H1 (cell line): ENCODE measurements at regions not wholly inside any gene's neighbourhood (a gene's known extent, or its start where the extent isn't known, plus 50 kb on each side); places are given as distances from the start of the nearest gene placed in this dataset.

ENCODE experiments used
- ATF2 ChIP-seq: IDR thresholded peaks from 2 replicates; pipeline ENCODE4 v1.6.1; 2012; ENCODE audit warnings: low read length, inconsistent platforms
- CEBPB ChIP-seq: IDR thresholded peaks from 2 replicates; pipeline ENCODE4 v1.6.1; 2012; ENCODE audit warnings: low read depth, low read length
- CTCF ChIP-seq, 3 experiments: IDR thresholded peaks; 1 replicate in 2 of 3; 2 replicates in 1 of 3; pipeline versions ENCODE4 v1.5.1 to v1.6.1; 2011; ENCODE audit warnings: low read length in 3 of 3, mild to moderate bottlenecking in 3 of 3, inconsistent platforms in 2 of 3, low read depth in 1 of 3, moderate library complexity in 1 of 3; ENCODE audit not compliant: insufficient read depth in 1 of 3; ENCODE audit errors: control extremely low read depth in 1 of 3
- EP300 ChIP-seq, 2 experiments: IDR thresholded peaks; 1 replicate in 1 of 2; 2 replicates in 1 of 2; pipeline ENCODE4 v1.6.1; 2011 to 2012; ENCODE audit warnings: low read depth in 2 of 2, low read length in 2 of 2, mild to moderate bottlenecking in 2 of 2, borderline replicate concordance in 1 of 2, inconsistent platforms in 1 of 2, moderate library complexity in 1 of 2
- EZH2 ChIP-seq: fragments of 200-600 bp; sonication (generic); IDR thresholded peaks from 2 replicates; pipeline ENCODE4 v1.7.1; 2012; ENCODE audit warnings: low read depth, mild to moderate bottlenecking, moderate library complexity, low read length, inconsistent platforms; ENCODE audit not compliant: severe bottlenecking
- HDAC2 ChIP-seq, 2 experiments: fragments of 300-600 bp in 1 of 2; sonication (generic) in 1 of 2; IDR thresholded peaks; 2 replicates each; pipeline ENCODE4 v1.6.1; 2011 to 2012; ENCODE audit warnings: low read depth in 2 of 2, low read length in 2 of 2, mild to moderate bottlenecking in 2 of 2, moderate library complexity in 2 of 2, borderline replicate concordance in 1 of 2, inconsistent platforms in 1 of 2
- JUND ChIP-seq: IDR thresholded peaks from 2 replicates; pipeline ENCODE4 v1.6.1; 2011; ENCODE audit warnings: mild to moderate bottlenecking, improper control_type of control experiment, low read length
- POLR2A ChIP-seq, 2 experiments: IDR thresholded peaks; 1 replicate in 1 of 2; 2 replicates in 1 of 2; pipeline ENCODE4 v1.6.1; 2011; ENCODE audit warnings: low read depth in 2 of 2, low read length in 2 of 2, mild to moderate bottlenecking in 2 of 2; ENCODE audit errors: control extremely low read depth in 1 of 2
- POLR2AphosphoS5 ChIP-seq: IDR thresholded peaks from 2 replicates; pipeline ENCODE4 v1.6.1; 2011; ENCODE audit warnings: low read depth, low read length
- RXRA ChIP-seq: IDR thresholded peaks from 2 replicates; pipeline ENCODE4 v1.6.1; 2011; ENCODE audit warnings: low read depth, mild to moderate bottlenecking, low read length, moderate library complexity; ENCODE audit not compliant: insufficient read depth
- SIN3A ChIP-seq, 2 experiments: IDR thresholded peaks in 1 of 2; conservative IDR thresholded peaks in 1 of 2; 2 replicates each; pipeline ENCODE4 v1.6.1; 2011 to 2012; ENCODE audit warnings: low read length in 2 of 2, improper control_type of control experiment in 1 of 2, low read depth in 1 of 2, mild to moderate bottlenecking in 1 of 2
- SUZ12 ChIP-seq: fragments of 200-600 bp; sonication (generic); IDR thresholded peaks from 2 replicates; pipeline ENCODE4 v1.6.1; 2012; ENCODE audit warnings: mild to moderate bottlenecking, inconsistent platforms, low read length, moderate library complexity, mixed read lengths
- YY1 ChIP-seq: IDR thresholded peaks from 2 replicates; pipeline ENCODE4 v1.6.1; 2011; ENCODE audit warnings: low read depth, mild to moderate bottlenecking, low read length

- TF ChIP-seq HDAC2 (IDR thresholded peaks at IDR 0.05; ENCODE audit: borderline replicate concordance in 1 of 2, low read depth in 2 of 2, low read length in 2 of 2) (no peak), POLR2A (IDR thresholded peaks at IDR 0.05; ENCODE audit: control extremely low read depth in 1 of 2, low read depth in 2 of 2, low read length in 2 of 2) (no peak), CTCF (IDR thresholded peaks at IDR 0.05; ENCODE audit: control extremely low read depth in 1 of 3, insufficient read depth in 1 of 3, low read depth in 1 of 3, low read length in 3 of 3) (no peak), EP300 (IDR thresholded peaks at IDR 0.05; ENCODE audit: borderline replicate concordance in 1 of 2, low read depth in 2 of 2, low read length in 2 of 2) (no peak), YY1 (no peak), SUZ12 (no peak), SIN3A (conservative IDR thresholded peaks at IDR 0.05 in 1 of 2, IDR thresholded peaks at IDR 0.05 in 1 of 2; ENCODE audit: low read depth in 1 of 2, low read length in 2 of 2) (no peak), CEBPB (no peak), EZH2 (no peak), ATF2 (no peak), POLR2AphosphoS5 (no peak), RXRA (no peak), JUND (no peak)
Observed at GRCh38 chr21:28617300-28617699, 375.4 kb downstream of the LTN1 start.
